ENCODE measurements at regions not wholly inside any gene's neighbourhood (a gene's known extent, or its start where the extent isn't known, plus 50 kb on each side); places are given as distances from the start of the nearest gene placed in this dataset.

- intact Hi-C loops (cut with micrococcal nuclease): no loop called here
- POLR2A ChIA-PET (ENCODE audit: unreplicated experiment): no interaction called here
- DNase-seq: no peak
- Histone ChIP-seq H3K9me2 (replicated peaks; ENCODE audit: low read length) (no peaks in the 10 kb centered on the region), H3K27me3 (ENCODE audit: low read length) (no peaks in the 10 kb centered on the region), H3K4me1 (ENCODE audit: insufficient read depth, low read length) (no peaks in the 10 kb centered on the region), H3K4me2 (ENCODE audit: low read length) (no peak overlapping the region), H3K4me3 (ENCODE audit: low read length) (no peak overlapping the region), H2AFZ (ENCODE audit: low read length) (no peak overlapping the region), H3K9me3 (ENCODE audit: low read length) (no peaks in the 10 kb centered on the region), H3F3A (ENCODE audit: low read length, unreplicated experiment) (no peaks in the 10 kb centered on the region), H3K9ac (ENCODE audit: low read length) (no peak overlapping the region), H3K27ac (ENCODE audit: low read length) (no peak overlapping the region), H3K79me2 (ENCODE audit: low read length) (no peaks in the 10 kb centered on the region), H4K20me1 (ENCODE audit: low read length) (no peaks in the 10 kb centered on the region), H3K36me3 (ENCODE audit: low read depth, low read length) (no peaks in the 10 kb centered on the region)
- ATAC-seq: no peak
- BruUV-seq (replicated peaks): no TSS peak
- TF ChIP-seq EZH2phosphoT487 (IDR thresholded peaks at IDR 0.05; ENCODE audit: borderline replicate concordance, low read length) (no peak), CTCF (conservative IDR thresholded peaks at IDR 0.05; ENCODE audit: low read depth, low read length) (no peak)
- CTCF ChIA-PET: no interaction called here
These were observed 284.3 kb downstream of the CXXC4 start for GRCh38 chr4:104210420-104210819.

GRCh38 chr4:104206784-104207183 lies 287.9 kb downstream of the CXXC4 start:
- intact Hi-C loops (cut with micrococcal nuclease): no loop called here
- H3K4me1 ChIP-seq (ENCODE audit: insufficient read depth, low read length): no peaks in the 10 kb centered on the region
- no peaks in the 10 kb centered on the region for H3F3A ChIP-seq (ENCODE audit: low read length, unreplicated experiment)
- no peaks in the 10 kb centered on the region for H3K27me3 ChIP-seq (ENCODE audit: low read length)
- no peaks in the 10 kb centered on the region for H3K79me2 ChIP-seq (ENCODE audit: low read length)
- ChIA-PET CTCF (no interaction called here), POLR2A (ENCODE audit: unreplicated experiment) (no interaction called here)
- no peak for ATAC-seq
- BruUV-seq (replicated peaks): no TSS peak
- H3K36me3 ChIP-seq (ENCODE audit: low read depth, low read length): no peaks in the 10 kb centered on the region
- H3K9ac ChIP-seq (ENCODE audit: low read length): no peak overlapping the region
- no peaks in the 10 kb centered on the region for H4K20me1 ChIP-seq (ENCODE audit: low read length)
- H3K4me3 ChIP-seq (ENCODE audit: low read length): no peak overlapping the region
- no peak overlapping the region for H3K27ac ChIP-seq (ENCODE audit: low read length)
- H2AFZ ChIP-seq (ENCODE audit: low read length): no peak overlapping the region
- H3K4me2 ChIP-seq (ENCODE audit: low read length): no peak overlapping the region
- no peak for TF ChIP-seq CTCF (conservative IDR thresholded peaks at IDR 0.05; ENCODE audit: low read depth, low read length)
- TF ChIP-seq EZH2phosphoT487 (IDR thresholded peaks at IDR 0.05; ENCODE audit: borderline replicate concordance, low read length): no peak
- no peak for TF ChIP-seq EZH2 (IDR thresholded peaks at IDR 0.05; ENCODE audit: low read length, unreplicated experiment)
- H3K9me2 ChIP-seq (replicated peaks; ENCODE audit: low read length): no peaks in the 10 kb centered on the region
- DNase-seq: no peak
- no peaks in the 10 kb centered on the region for H3K9me3 ChIP-seq (ENCODE audit: low read length)

GRCh38 chr4:104205116-104205515 lies 289.6 kb downstream of the CXXC4 start:
- Histone ChIP-seq H2AFZ (ENCODE audit: low read length) (no peak overlapping the region), H3K4me2 (ENCODE audit: low read length) (no peak overlapping the region), H3K4me3 (ENCODE audit: low read length) (no peak overlapping the region), H3K27me3 (ENCODE audit: low read length) (no peaks in the 10 kb centered on the region), H3K9ac (ENCODE audit: low read length) (no peak overlapping the region), H3K9me2 (replicated peaks; ENCODE audit: low read length) (no peaks in the 10 kb centered on the region), H3K27ac (ENCODE audit: low read length) (no peak overlapping the region), H3K36me3 (ENCODE audit: low read depth, low read length) (no peaks in the 10 kb centered on the region), H3K9me3 (ENCODE audit: low read length) (no peaks in the 10 kb centered on the region), H3K79me2 (ENCODE audit: low read length) (no peaks in the 10 kb centered on the region), H4K20me1 (ENCODE audit: low read length) (no peaks in the 10 kb centered on the region), H3K4me1 (ENCODE audit: insufficient read depth, low read length) (no peaks in the 10 kb centered on the region), H3F3A (ENCODE audit: low read length, unreplicated experiment) (no peaks in the 10 kb centered on the region)
- intact Hi-C loops (cut with micrococcal nuclease): no loop called here
- DNase-seq (no peak), ATAC-seq (no peak)
- no TSS peak for BruUV-seq (replicated peaks)
- ChIA-PET POLR2A (ENCODE audit: unreplicated experiment) (no interaction called here), CTCF (no interaction called here)
- TF ChIP-seq EZH2phosphoT487 (IDR thresholded peaks at IDR 0.05; ENCODE audit: borderline replicate concordance, low read length) (no peak), EZH2 (IDR thresholded peaks at IDR 0.05; ENCODE audit: low read length, unreplicated experiment) (no peak), CTCF (conservative IDR thresholded peaks at IDR 0.05; ENCODE audit: low read depth, low read length) (no peak)

Data from PC-3 (cell line).